ENCODE measurements at regions not wholly inside any gene's neighbourhood (a gene's known extent, or its start where the extent isn't known, plus 50 kb on each side); places are given as distances from the start of the nearest gene placed in this dataset.
"Not testable (repeated sequence)": the region's sequence is repeated elsewhere in the genome, so short reads cannot be mapped to it uniquely, and the experiment has no call there.

GRCh38 chr16:27639561-27640276 lies 89.8 kb downstream of the KATNIP start:
- DNase-seq: peak; percentile 76

DNA sequence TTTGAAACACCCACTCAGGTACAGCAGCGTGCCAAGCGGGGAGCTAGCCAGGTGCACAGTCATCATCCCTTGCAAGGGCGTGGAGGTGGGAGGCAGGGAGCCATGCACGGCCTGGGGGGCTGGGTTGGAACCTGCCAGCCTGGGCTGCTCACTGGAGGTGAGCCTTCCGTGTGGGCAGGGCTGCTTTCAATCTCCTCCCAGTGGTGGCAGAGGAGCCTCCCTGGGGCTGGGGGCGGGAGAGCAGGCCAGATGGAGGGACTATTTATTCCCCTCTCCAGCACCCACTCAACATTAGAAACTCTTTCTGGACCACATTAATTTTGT lies 90.3 kb downstream of the KATNIP start:
- DNase-seq: no peak

GRCh38 chr16:27641260-27641659 lies 91.3 kb downstream of the KATNIP start:
- DNase-seq: no peak

- not testable (repeated sequence) for DNase-seq
Observed at GRCh38 chr16:27641734-27642415, 91.9 kb downstream of the KATNIP start.

GRCh38 chr16:27642756-27643155 lies 92.8 kb downstream of the KATNIP start:
- peak; percentile 38 for DNase-seq

GRCh38 chr16:27644165-27644564 lies 94.2 kb downstream of the KATNIP start:
- DNase-seq: no peak

- no peak for DNase-seq
Observed at GRCh38 chr16:27645396-27645795, 95.5 kb downstream of the KATNIP start.

DNA sequence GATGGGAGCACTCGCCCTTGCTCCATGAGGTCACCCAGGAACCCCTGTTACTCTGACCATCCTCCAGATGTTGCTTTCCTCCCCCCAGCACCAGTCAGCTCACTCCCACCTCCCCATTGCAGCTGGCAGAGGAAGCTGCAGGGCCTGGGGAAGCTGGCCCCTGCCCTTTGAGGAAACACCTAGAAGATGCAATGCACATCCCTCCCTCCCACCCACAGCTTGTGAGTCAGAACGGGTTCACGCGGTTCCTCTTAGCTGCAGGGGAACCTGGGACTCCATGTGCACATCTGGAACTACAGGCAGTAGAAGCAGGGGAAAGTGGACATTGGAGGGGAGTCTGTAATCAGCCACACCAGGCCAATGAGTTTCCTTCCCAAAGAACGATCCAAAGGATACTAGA lies 96.9 kb downstream of the KATNIP start:
- DNase-seq: peak; percentile 18

- no peak for DNase-seq
Observed at GRCh38 chr16:27649021-27649420, 99.1 kb downstream of the KATNIP start.

DNA sequence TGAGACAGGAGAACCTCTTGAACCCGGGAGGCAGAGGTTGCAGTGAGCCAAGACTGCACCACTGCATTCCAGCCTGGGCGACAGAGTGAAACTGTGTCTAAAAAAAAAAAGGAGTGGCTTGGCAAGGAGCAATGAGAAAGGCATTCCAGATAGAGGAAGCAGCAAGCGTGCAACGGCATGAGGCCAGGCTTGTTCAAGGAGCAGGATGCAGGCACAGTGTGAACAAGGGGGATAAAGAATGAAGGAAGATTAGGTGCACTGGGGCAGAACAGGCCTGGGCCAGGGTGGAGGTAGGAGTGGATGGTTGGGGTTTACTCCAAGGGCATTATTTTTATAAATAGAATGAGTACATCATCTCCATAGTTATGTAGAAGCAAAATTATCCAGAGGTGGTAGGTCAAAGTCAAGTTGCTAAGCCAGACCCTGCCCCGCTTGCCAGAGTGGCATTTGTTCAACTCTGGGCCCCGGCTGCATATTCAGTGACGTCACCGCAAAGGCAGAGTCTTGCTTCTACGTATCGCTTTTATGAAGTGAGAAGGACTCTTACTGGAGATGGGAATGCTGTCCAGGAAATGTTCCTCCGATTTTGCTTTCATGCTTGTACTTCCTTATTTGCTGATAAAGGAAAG lies 100.2 kb downstream of the KATNIP start:
- DNase-seq: no peak

DNA sequence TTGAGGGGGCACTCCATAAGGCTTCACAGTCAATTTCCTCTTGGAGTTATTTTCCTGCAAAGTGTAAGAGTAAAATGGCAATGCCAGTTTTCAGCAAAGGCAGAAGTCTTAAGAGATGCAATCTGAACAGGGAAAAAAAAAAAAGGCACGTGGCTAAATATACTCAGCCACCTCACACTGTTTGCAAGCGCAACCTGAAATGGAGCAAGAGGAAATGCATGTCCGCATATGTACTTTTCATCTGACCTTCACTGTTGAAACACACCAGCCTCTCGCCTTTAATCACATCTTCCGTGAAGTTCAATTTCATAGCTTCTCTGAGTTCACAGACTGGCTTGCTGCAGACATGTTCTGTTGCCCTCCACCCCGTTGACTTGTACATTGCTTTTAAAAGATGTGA lies 101.4 kb downstream of the KATNIP start:
- DNase-seq: no peak

GRCh38 chr16:27657811-27658210 lies 107.9 kb downstream of the KATNIP start:
- DNase-seq: no peak

- DNase-seq: no peak
Observed at GRCh38 chr16:27660507-27660906, 110.6 kb downstream of the KATNIP start.

DNA sequence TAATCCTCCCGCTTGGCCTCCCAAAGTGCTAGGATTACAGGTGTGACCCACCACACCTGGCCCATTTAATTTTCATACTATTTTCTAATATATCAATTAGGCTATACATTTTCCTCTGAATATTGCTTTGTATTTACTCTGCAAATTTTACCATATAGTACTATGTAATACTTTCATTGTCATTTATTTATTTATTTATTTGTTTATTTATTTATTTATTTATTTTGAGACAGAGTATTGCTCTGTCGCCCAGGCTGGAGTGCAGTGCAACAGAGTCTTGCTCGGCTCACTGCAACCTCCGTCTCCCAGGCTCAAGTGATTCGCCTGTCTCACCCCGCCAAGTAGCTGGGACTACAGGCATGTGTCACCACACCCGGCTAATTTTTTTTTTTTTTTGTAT lies 113.3 kb downstream of the KATNIP start:
- not testable (repeated sequence) for DNase-seq

DNA sequence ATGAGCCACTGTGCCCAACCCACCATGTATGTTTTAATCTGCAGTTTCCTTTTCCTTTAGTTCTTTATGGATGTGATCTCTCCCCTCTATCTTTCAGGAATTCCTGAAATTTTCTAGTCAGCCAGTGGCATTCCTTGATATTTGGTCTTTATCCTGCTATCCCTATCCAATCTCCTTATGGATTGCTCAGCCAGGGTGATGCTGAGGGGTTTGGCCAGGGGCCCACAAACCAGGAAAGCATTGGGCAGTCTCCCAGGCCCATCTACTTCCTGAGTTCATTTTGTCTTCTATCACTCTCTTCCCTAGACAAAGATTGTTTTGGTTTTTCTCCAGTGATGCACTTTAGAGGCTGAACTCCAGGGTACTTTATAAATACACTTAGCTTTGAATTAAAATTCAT lies 115.9 kb downstream of the KATNIP start:
- DNase-seq: no peak

GRCh38 chr16:27670071-27670810 lies 120.3 kb downstream of the KATNIP start:
- DNase-seq: no peak

- no peak for DNase-seq
Observed at GRCh38 chr16:27671410-27671809, 121.5 kb downstream of the KATNIP start.

DNA sequence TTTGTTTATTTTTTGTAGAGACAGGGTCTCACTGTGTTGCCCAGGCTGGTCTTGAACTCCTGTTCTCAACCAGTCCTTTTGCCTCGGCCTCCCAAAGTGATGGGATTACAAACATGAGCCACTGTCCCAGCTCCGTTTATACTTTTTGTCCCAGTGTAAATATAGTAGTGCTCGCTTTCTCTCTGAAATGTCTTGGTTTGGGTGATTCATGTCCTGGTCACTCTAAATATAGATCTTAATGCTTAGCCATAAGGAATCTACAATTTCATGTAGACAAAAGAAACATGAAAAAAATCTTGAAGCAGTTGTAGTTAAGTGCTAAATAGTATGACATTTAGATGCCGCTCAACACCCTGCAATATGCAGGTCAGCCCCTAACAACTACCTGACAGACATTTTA lies 126.9 kb downstream of the KATNIP start:
- DNase-seq: no peak

DNA sequence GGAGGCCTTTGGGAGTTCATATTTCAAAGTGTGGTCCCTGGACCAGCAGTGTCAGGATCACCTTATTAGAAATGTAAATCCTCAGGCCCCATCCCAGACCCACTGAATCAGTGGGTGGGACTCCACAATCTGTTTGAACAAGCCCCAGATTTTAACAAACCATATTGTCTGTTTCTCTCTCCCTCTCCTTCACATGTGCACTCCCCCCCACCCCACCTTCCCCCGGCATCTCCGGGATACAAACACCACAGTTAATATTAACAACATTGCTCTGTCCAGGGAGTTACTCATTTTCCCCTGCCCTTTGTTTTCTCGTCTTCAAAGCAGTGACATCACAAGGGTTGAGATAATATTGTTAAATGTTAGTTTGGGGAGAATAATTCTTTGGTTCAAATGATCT lies 127.3 kb downstream of the KATNIP start:
- no peak for DNase-seq

GRCh38 chr16:27678955-27679354 lies 129.0 kb downstream of the KATNIP start:
- DNase-seq: no peak

GRCh38 chr16:27679899-27680298 lies 130.0 kb downstream of the KATNIP start:
- DNase-seq: no peak

DNA sequence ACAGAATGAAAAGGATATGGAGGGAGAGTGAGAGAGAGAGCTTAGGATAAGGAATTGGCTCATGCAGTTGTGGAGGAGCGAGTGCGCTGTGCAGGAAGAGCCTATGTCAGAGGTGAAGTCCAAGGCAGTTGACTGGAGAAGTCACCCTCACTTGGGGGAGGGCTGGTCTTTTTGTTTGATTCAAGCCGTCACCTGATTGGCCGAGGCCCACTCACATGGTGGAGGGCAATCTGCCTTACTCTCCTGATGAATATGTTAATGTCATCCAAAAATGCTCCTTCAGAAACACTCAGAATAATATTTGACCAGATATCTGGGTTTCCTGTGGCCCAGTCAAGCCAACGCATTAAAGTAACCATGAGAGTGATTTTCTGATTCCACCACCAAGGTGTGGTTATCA lies 131.7 kb downstream of the KATNIP start:
- DNase-seq: no peak

DNA sequence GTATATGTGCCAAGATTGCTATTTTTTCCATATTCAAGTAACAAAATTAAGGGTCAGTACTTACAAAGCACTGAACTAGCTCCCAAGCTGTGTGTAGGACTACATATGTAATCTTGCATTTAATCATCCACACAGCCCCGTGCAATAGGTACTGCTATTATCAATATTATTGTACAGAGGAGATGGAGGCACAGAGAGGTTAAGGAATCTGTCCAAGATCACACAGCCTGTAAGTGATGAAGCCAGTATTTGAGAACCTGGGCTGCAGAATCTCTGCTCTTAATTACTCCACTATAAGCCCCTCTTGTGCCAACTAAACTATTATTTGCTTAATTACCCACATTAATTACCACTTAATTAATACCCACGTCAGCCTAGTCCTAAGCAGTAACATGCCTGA lies 134.1 kb downstream of the KATNIP start:
- DNase-seq: no peak

- no peak for DNase-seq
Observed at GRCh38 chr16:27685807-27686206, 135.9 kb downstream of the KATNIP start.

Measured in hematopoietic multipotent progenitor cell treated with erythropoietin and hydrocortisone succinate and interleukin-3 and kit ligand, for 4 days (in vitro differentiated cells).